NCI-H748 treated with DMSO at 0.1 percent for 48 hours (cell line): ENCODE measurements at regions not wholly inside any gene's neighbourhood (a gene's known extent, or its start where the extent isn't known, plus 50 kb on each side); places are given as distances from the start of the nearest gene placed in this dataset.
"Not testable (repeated sequence)": the region's sequence is repeated elsewhere in the genome, so short reads cannot be mapped to it uniquely, and the experiment has no call there.

Experiments
- DNase-seq: peaks from one replicate; lab custom pipeline; 2025; lab: John Stamatoyannopoulos, UW

DNA sequence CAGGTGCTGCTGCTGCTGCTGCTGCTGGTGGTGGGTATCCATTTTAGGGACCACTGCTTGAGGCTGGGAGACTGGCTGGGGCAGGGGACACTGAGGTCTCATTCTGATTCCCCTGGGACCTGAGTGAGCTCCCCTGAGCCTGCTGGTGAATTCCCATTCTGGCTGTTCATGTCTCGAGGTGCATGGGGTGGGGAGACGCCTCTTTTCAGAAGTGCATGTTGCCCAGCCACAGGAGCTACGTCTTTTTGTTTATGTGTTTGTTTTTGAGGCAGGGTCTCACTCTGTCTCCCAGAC, 133.4 kb downstream of the RHOU start:
- no peak for DNase-seq

DNA sequence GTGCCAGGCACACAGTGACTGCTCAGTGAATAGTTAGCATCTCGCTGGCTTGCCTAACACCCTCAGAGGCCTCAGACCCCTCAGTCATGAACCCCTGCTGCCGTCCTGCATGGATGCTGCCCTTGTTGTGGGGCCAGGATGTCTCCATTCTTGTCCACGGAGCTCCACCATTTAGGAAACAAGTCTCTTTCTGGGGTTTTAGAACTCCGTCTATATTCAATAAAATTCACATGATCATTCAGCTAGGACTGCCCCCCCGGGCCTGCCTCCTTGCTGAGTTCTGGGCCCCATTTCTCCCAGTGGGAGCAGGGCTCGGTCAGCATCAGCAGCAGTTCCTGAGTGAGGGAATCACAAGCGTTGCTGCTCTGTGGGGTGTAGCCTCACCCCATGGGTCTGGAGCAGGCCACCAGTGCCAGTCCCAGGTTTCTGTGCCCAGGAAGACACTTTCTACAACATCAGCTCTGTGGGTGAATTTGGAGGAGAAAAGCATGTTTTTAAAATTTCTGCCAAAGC, 134.1 kb downstream of the RHOU start:
- no peak for DNase-seq

- DNase-seq: no peak
Measured at GRCh38 chr1:228870041-228870713, 134.9 kb downstream of the RHOU start.

DNA sequence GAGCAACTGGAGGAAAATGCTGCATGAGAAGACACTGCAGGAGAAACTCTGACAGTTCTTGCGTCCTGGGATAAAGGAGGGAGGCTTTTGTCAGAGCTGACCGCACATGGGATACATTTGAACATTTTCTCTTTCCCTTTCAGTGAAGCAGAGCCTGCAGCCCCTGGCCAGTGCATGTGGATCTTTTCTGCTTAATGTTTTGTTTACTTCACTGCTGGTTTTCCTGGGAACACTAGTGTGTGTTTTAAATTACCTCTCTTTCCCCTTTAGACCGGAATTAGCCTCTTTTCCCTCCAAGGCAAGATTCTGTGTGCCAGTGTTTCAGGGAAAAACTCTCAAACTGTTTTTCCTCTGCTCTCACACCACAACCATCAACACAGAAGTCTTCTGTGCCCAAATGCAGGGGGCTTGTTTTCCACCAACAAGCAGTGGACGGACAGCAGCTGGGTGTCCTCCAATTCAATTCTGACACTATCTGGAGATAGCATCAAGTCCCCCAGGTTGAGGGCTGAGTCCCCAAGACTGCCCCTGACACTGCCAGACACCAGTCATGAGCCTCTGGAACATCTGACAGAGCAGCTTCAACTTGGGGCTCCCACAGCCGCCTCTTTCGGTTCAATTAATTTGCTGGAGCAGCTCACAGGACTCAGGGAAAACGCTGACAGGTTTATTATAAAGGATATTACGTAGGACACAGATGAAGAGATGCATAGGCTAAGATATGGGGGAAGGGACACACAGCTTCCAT, 136.2 kb downstream of the RHOU start:
- DNase-seq: no peak

DNA sequence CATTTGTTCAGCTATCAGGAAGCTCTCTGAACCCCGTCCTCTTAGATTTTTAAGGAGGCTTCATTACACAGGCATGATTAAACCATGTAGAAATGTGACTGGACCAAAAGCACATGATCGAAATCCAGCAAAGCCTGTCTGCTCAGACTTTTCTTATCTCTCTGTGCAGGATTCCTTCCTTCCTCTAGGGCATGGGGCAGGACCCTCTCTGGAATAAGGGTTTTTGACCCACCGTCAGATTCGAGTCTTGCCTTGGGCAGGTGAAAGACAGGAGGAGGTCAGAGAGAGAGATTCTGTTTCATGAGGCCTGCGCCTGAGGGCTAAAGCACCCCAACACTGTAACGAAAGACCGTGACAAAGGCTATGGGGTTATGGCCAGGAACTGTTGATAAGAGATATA, 136.8 kb downstream of the RHOU start:
- DNase-seq: no peak

- no peak for DNase-seq
Measured at GRCh38 chr1:228873709-228874108, 138.4 kb downstream of the RHOU start.

DNA sequence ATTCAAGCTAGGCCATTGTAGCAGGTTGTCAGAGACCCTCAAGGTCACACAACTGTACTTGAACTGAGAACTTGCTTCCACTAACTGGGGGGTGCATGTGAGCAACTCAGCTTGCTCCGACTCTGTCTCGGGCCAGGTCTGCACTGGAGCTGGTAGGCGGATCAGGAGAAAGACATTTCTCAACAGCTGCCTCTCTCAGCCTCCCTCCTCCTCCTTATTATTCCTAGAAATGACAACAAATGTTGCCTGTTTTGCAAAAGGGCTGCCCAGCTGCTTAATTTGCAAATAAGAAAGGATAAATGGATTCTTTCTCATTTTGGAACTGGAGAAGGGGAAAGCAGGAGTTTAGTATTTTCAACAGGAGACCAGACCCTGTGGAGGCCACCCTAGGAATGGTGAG, 140.5 kb downstream of the RHOU start:
- no peak for DNase-seq

DNA sequence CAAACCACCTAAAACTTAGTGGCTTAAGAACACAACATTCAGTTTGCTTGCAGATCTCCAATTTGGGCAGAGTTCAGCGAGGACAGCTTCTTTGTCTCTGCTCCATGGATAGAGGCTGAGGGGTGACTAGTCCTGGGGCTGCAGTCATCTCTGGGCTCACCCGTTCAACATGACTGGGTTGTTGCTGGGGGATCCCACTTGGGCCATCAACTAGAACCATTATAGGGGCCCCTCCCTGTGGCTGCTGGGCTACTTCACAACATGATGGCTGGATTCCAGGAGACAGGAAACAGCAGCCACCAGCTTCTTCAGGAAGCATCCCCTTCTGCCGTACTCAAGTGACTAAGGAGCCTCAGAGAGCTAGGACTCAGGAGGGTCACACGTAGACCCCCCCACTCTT, 140.9 kb downstream of the RHOU start:
- DNase-seq: no peak

DNA sequence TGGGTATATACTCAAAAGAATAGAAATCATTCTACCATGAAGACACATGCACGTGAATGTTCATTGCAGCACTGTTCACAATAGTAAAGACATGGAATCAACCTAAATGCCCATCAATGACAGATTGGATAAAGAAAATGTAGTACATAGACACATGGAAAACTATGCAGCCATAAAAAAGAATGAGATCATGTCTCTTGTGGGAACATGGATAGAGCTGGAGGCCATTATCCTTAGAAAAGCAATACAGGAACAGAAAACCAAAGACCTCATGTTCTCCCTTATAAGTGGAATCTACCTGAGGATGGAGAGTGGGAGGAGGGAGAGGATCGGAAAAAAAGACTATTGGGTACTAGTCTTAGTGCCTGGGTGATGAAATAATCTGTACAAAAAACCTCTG, 143.9 kb downstream of the RHOU start:
- DNase-seq: no peak

DNA sequence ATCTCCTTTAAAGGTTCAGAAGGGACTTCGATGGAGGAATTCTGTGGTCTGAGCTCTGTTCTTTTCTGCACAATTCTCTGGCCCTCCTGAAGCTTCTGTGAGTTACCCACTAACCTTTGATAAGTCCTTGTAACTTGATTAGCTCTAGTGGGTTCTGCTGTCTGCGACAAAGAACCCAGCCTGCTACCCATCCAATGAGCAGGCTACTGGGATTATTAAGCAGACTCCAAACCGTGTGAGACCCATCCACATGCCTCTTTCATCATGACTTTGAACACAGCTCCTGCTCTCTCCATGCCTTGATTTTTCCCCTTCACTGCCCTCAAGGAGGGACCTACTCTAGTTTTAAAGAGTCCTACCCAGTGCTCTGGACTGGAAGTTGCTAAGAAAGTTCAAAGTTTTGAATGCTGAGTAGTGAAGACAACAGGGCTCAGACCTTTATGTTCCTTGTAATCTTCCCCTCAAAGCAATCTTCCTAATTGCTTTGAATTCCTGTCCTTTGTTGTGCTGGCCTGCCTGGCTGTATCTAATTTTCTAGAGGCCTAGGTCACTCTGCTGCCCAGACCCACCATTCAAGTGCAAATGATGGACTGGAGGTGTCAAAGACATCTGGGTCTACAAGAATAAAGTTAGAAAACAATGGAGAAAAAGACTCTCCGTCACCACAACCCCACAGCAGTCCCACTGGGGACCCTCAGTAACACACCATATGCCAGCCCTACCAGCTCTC, 146.9 kb downstream of the RHOU start:
- no peak for DNase-seq

DNA sequence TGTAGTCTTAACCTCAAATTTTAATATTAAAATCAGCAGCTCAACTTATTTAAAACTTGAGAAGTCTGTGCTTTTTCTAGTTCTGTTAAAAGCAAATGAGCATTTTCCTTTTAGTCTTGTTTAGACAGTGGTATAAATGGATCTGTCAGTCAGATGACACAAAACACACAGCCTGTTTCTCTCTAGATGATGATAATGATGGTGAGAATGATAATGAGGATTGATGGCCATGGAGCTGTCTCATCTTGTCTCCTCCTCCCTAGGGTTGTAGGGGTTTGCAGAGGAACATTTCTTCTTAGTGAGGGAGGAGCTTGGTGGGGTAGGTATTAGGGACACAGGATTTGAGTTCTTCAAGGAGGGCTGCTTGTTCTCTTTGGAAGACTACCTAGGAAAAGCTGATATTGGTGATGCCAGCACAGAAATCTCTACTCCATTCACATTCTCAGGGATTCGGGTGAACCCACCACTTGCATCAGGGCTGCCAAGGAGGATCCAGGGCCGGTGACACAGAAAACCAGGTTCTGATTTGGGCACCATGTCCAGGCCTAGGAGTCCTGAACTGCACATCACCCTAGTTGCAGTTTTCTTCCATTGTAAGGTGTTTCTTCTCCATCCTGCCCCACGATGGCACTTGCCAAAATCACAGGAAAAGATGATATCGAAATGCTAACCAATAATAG, 147.6 kb downstream of the RHOU start:
- DNase-seq: no peak

- no peak for DNase-seq
Measured at GRCh38 chr1:228883535-228883934, 148.3 kb downstream of the RHOU start.

DNA sequence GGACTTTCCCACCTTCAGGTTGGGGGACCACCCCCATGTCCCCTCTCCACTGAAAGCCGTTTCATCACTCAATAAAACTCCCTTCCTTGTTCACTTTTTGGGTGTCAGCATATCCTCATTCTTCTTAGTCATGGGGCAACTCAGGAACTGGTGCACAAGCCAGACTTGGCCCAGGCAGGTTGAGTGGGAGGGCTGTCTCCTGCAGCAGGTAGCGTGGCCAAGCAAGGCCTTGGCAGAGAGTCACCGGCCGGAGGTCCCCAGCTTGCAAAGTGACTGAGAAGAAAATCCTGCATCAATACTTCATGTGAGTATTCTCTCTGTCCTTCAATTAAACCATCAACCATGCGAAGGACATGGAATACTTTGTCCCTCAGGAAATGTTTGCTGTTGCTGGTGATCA, 148.9 kb downstream of the RHOU start:
- no peak for DNase-seq

DNA sequence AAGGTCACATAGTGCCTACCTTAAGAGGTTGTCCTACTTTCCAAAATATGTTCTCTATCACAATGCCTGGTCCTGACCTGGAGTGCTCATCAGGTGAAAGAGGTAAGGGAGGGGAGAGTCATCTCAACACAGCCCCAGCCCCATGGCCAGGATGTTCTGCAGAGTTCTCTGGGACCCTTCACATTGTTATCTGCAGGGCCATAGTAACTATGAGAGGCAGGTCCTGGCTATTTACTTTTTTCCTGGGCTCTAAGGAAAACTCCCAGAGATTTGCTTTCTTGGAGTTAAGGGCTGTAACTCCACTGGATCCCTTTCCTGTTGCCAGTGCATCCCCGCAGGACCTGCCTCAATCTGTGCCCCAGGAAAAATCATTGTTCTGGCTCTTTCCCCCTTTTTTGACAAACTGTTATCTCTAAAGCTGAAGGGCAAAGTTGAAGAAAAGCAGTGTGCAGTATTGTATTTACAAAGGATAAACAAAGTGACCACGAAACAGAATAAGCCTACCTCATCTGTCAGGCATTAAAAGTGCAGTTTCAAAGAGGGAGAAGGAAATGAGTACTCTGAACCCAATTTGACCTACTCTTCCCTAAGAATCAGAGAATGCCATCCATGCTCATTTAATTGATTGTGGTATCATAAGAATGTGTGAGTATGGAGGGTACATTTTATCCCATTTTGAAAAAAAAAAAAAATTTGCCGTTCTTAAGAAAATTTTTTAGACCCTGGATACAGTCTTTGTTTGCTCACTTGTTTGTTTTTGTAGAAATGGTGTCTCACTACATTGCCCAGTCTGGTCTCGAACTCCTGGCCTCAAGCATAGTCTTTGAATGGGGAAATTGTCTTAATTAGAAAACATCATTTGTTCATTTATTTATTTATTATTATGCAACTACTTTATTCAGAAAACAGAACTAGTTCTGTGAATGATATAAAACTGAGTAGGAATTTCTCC, 149.6 kb downstream of the RHOU start:
- no peak for DNase-seq

GRCh38 chr1:228885845-228886244, 150.6 kb downstream of the RHOU start:
- DNase-seq: no peak

GRCh38 chr1:228887101-228887500, 151.8 kb downstream of the RHOU start:
- no peak for DNase-seq

- no peak for DNase-seq
Measured at GRCh38 chr1:228887960-228888359, 152.7 kb downstream of the RHOU start.

- no peak for DNase-seq
Measured at GRCh38 chr1:228889289-228889688, 154.0 kb downstream of the RHOU start.

- no peak for DNase-seq
Measured at GRCh38 chr1:228891272-228892034, 156.2 kb downstream of the RHOU start.

DNA sequence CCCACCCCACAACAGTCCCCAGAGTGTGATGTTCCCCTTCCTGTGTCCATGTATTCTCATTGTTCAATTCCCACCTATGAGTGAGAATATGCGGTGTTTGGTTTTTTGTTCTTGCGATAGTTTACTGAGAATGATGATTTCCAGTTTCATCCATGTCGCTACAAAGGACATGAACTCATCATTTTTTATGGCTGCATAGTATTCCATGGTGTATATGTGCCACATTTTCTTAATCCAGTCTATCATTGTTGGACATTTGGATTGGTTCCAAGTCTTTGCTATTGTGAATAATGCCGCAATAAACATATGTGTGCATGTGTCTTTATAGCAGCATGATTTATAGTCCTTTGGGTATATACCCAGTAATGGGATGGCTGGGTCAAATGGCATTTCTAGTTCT, 156.9 kb downstream of the RHOU start:
- DNase-seq: not testable (repeated sequence)
